ENCODE measurements at regions not wholly inside any gene's neighbourhood (a gene's known extent, or its start where the extent isn't known, plus 50 kb on each side); places are given as distances from the start of the nearest gene placed in this dataset.
A peak's percentile ranks its signal among the peaks of the same experiment; 100 is the strongest.

DNA sequence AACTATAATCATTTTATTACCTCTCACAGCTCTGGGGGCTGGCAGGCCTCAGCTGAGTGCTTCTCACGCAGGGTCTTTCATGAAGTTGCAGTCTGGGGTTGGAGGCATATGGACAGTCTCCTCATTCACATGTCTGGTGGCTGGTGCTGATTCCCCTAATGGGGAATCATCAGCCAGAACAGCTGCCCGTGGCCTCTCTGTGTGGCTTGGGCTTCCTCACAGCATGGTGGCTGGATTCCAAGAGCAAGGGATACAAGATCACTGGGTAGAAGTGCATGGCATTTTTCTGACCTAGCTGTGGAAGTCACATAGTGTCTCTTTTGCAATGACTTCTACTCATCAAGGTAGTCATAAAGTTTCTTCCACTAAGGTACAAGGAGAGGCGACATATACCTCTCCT lies 59.0 kb upstream of the LAPTM4A start:
- DNase-seq: no peak

DNA sequence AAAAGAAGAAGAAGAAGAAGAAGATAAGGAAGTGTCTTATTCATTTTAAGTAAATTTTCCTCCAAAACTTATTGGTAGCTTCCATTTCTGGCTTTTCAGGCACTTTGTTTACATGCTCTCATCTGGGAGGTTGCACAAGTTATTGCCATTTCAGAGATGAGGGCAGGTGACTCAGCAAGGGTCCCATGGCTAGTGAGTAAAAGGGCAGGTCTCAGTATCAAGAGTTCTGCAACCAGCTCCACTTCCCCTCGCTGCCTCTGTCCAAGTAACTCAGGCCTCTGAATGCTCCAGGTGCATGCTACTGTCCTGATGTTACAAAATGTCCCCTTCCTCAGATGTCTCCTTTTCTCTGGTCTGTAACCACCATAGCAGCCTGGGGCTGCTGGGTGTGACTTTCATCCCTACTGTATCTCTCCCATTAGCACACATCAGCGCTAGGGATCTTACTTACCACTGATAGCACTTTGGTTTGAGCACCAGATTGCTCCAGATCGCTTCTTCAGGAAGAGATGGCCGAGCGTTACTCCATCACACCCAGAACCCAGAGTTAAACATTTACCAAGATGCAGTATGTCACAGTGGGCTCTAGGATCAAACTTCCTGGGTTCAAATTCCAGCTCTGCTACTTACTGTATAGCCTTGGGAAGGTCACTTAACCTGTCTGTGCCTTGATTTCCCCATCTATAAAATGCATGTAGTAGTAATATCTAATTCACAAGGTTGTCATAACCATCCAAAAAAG lies 57.4 kb upstream of the LAPTM4A start:
- DNase-seq: peak; percentile 38

DNA sequence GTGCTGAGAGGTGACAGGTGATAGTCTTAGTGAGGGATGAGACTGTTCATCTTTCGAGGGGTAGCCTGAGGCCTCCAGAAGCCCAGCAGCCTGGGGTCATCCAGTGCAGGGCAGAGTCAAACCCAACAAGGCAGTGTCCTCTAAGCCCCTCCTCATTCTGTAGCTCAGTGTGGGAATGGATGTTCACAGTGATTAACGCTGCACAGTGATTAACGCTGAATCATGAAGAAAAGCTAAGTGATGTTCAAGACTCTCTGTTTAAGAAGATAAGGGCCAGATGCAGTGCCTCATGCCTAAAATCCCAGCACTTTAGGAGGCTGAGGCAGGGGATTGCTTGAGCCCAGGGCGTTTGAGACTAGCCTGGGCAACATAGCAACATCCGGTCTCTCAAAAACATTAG lies 56.3 kb upstream of the LAPTM4A start:
- no peak for DNase-seq

GRCh38 chr2:20107352-20107751 lies 55.9 kb upstream of the LAPTM4A start:
- DNase-seq: no peak

GRCh38 chr2:20106746-20107145 lies 55.3 kb upstream of the LAPTM4A start:
- DNase-seq: no peak

DNA sequence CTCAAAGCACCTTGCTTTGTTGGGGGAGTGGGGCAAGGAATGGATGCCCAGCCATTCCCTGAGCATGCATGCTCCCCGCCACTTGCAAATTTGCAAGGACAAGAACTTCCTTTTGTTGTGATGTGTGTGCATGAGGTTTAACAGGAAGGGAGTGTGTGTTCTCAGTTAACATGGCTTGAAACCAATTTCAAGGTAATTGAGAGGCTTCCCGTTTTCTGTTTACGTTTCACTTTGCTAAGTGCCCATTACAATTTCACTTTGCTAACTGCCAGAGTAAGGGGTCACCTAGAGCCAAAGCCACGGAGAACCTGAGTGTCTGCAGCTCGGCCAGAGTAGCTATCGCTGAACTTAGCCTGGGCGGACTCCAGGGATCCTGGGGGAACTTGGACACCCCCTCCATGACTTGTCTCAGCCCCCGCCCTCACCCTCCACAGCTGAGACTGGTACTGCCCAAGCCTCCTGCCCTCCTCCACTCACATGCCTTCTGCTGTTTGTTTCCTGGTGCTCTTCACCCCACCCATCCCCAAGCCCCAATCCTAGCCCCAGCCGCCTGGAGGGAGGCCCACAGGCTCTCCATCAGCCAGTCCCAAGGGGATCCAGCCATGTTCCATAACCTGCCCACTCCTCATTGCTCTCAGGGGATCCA lies 53.6 kb upstream of the LAPTM4A start:
- no peak for DNase-seq

GRCh38 chr2:20103530-20103929 lies 52.1 kb upstream of the LAPTM4A start:
- peak; percentile 53 for DNase-seq
